ENCODE measurements at regions not wholly inside any gene's neighbourhood (a gene's known extent, or its start where the extent isn't known, plus 50 kb on each side); places are given as distances from the start of the nearest gene placed in this dataset.

DNA sequence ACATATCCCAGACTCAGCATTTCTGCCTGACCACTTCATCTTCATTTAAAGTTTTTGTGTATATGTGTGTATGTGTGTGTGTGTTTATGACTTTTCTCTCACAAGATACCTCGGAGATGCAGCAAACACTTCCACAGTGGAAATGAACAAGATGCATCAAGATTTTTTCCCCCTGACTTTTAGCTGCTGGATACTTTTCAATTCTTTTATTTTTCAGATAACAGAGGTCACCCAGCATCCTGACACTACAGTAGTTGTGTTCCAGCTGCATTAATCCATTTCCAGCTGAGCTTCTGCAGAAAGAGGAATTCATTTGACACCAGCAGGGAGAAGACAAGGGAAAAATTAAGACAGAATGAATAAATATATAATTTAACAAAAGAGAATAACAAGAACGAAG is 130.2 kb upstream of the PSMD7 start:
- CTCF ChIA-PET (ENCODE audit: low intra/inter-chr PET ratio, low total read pairs), result no interaction called here
- ATAC-seq (no peak), FAIRE-seq (no peak), DNase-seq (ENCODE audit: low spot score) (no peak)
- Histone ChIP-seq H3K4me3 (replicated peaks in 1 of 3; ENCODE audit: insufficient read depth in 1 of 3, low read depth in 2 of 3, low read length in 3 of 3) (no peak overlapping the region), H3K4me1 (ENCODE audit: insufficient read depth, low read length) (no peaks in the 10 kb centered on the region), H2AFZ (ENCODE audit: low read length) (no peak overlapping the region), H3K27me3 (ENCODE audit: control insufficient read depth in 1 of 2, insufficient read depth in 2 of 2, low read length in 2 of 2) (no peaks in the 10 kb centered on the region), H3K4me2 (ENCODE audit: low read depth, low read length) (no peak overlapping the region), H3K27ac (ENCODE audit: extremely low read length, insufficient read depth, low read length) (no peak overlapping the region), H3K9ac (ENCODE audit: insufficient read depth, low read depth, low read length) (no peak overlapping the region), H3K79me2 (ENCODE audit: insufficient read depth, low read length) (no peaks in the 10 kb centered on the region), H3K9me3 (ENCODE audit: low read length) (no peaks in the 10 kb centered on the region), H4K20me1 (ENCODE audit: insufficient read depth, low read length) (no peaks in the 10 kb centered on the region), H3K36me3 (replicated peaks in 1 of 2; ENCODE audit: control insufficient read depth in 1 of 2, insufficient read depth in 2 of 2, low read length in 2 of 2) (no peaks in the 10 kb centered on the region)
- BruUV-seq (replicated peaks), result no TSS peak
- in situ Hi-C loops (cut with HindIII; ENCODE audit: extremely low pct_ligation_motif_present, low pct_unique_long_range_greater_than_20kb) (no loop called here), intact Hi-C loops (cut with micrococcal nuclease; ENCODE audit: unreplicated experiment) (no loop called here)
- POLR2A ChIA-PET, result no interaction called here
- 0% methylated on average over 2 of the region's 2 CpGs for WGBS (ENCODE audit: low lambda C conversion rate)
- TF ChIP-seq, protein P1, sequence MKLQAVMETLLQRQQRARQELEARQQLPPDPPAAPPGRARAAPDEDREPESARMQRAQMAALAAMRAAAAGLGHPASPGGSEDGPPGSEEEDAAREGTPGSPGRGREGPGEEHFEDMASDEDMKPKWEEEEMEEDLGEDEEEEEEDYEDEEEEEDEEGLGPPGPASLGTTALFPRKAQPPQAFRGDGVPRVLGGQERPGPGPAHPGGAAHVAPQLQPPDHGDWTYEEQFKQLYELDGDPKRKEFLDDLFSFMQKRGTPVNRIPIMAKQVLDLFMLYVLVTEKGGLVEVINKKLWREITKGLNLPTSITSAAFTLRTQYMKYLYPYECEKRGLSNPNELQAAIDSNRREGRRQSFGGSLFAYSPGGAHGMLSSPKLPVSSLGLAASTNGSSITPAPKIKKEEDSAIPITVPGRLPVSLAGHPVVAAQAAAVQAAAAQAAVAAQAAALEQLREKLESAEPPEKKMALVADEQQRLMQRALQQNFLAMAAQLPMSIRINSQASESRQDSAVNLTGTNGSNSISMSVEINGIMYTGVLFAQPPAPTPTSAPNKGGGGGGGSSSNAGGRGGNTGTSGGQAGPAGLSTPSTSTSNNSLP (IDR thresholded peaks at IDR 0.05; ENCODE audit: low read depth, low read length), result no peak
- TF ChIP-seq, protein P2, sequence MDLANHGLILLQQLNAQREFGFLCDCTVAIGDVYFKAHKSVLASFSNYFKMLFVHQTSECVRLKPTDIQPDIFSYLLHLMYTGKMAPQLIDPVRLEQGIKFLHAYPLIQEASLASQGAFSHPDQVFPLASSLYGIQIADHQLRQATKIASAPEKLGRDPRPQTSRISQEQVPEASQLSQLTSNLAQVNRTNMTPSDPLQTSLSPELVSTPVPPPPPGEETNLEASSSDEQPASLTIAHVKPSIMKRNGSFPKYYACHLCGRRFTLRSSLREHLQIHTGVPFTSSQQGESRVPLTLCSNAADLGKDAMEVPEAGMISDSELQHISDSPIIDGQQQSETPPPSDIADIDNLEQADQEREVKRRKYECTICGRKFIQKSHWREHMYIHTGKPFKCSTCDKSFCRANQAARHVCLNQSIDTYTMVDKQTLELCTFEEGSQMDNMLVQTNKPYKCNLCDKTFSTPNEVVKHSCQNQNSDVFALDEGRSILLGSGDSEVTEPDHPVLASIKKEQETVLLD (CRISPR knock-in tag; IDR thresholded peaks at IDR 0.05; ENCODE audit: low read depth), result no peak
- TF ChIP-seq MAFG (CRISPR knock-in tag; IDR thresholded peaks at IDR 0.05) (no peak), MAFK (conservative IDR thresholded peaks at IDR 0.05 in 1 of 2, IDR thresholded peaks at IDR 0.05 in 1 of 2; ENCODE audit: low read length in 2 of 2) (0 out of 4 replicates have a peak, but pooled peaks of 1 of the 2 experiments have one; percentile 43)

DNA sequence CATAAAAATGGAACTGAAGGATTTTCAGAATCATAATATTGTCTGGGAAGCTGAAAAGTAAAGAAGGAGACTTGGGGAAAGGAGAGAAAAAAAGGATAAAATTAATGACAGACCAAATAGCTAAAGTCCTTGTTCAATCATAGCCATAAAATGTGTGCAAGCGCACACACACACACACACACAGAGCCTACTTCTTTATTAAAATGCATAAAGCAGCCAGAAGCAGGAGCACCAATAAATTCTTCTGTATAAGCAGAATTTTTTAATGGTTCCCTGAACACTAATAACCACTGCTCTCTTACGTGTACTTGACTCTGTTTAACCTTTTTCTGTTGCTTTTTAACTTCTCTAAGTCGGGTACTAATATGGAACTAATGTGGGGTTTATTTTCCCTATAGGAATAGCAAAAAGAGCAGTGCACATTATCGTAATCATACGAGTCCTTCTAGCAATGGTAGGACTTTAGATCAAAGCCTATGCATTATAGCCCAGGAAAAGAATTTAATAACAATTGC is 131.0 kb upstream of the PSMD7 start:
- in situ Hi-C loops (cut with HindIII; ENCODE audit: extremely low pct_ligation_motif_present, low pct_unique_long_range_greater_than_20kb), result no loop called here
- FAIRE-seq (no peak), ATAC-seq (no peak), DNase-seq (ENCODE audit: low spot score) (no peak)
- POLR2A ChIA-PET, result no interaction called here
- Histone ChIP-seq H3K4me1 (ENCODE audit: insufficient read depth, low read length) (no peaks in the 10 kb centered on the region), H3K79me2 (ENCODE audit: insufficient read depth, low read length) (no peaks in the 10 kb centered on the region), H3K4me2 (ENCODE audit: low read depth, low read length) (no peak overlapping the region), H3K36me3 (replicated peaks in 1 of 2; ENCODE audit: control insufficient read depth in 1 of 2, insufficient read depth in 2 of 2, low read length in 2 of 2) (no peaks in the 10 kb centered on the region), H4K20me1 (ENCODE audit: insufficient read depth, low read length) (no peaks in the 10 kb centered on the region), H3K27me3 (ENCODE audit: control insufficient read depth in 1 of 2, insufficient read depth in 2 of 2, low read length in 2 of 2) (no peaks in the 10 kb centered on the region), H3K27ac (ENCODE audit: extremely low read length, insufficient read depth, low read length) (no peak overlapping the region), H3K4me3 (replicated peaks in 1 of 3; ENCODE audit: insufficient read depth in 1 of 3, low read depth in 2 of 3, low read length in 3 of 3) (no peak overlapping the region), H3K9me3 (ENCODE audit: low read length) (no peaks in the 10 kb centered on the region; the same call in 1 of the 2 replicates), H3K9ac (ENCODE audit: insufficient read depth, low read depth, low read length) (no peak overlapping the region), H2AFZ (ENCODE audit: low read length) (no peak overlapping the region)
- CTCF ChIA-PET (ENCODE audit: low intra/inter-chr PET ratio, low total read pairs), result no interaction called here
- no TSS peak for BruUV-seq (replicated peaks)
- WGBS (ENCODE audit: low lambda C conversion rate), result 10% methylated on average over 5 of the region's 5 CpGs
- TF ChIP-seq HNRNPL (IDR thresholded peaks at IDR 0.05; ENCODE audit: low read depth, low read length), result no peak
- intact Hi-C loops (cut with micrococcal nuclease; ENCODE audit: unreplicated experiment), result no loop called here

Data from HepG2 (cell line).